ENCODE measurements at regions not wholly inside any gene's neighbourhood (a gene's known extent, or its start where the extent isn't known, plus 50 kb on each side); places are given as distances from the start of the nearest gene placed in this dataset.

DNA sequence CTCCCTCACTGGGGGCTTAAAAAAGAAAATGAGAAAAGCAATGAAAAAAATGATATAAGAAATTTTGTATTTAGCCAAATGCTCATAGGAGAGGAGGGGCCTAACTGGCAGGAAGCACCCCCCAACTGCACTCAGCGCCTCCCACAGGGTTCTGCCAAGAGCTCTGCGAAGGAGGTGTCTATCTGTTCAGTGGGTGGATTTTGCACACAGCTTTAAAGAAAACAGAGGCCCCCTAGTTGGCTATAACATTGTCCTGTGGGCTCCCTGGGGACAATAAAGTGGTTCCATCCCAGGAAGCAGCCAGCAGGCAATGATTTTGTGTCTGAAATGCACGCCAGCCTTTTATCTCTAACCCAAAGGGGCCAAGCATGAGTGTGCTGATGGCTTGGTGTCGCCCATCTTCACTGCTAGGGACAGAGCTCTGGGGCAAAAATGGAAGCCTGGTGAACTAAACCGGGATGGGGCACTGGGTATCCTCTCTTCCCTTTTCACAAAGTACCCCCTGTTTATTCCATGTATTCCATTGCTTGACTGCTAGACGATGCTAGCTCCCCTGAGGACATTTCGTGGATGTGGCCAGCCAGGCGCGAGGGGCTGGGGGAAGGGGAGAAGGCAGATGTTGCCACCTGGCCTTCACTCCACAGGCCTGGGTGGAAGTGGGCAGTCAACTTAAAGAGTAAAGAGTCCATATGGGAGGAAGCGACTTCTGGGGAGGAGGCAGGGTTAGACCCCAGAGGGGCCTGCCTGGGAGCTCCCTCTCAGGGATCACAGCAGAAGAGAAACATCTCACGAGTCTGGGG lies 205.7 kb downstream of the CYP26B1 start:
- H3K9me3 ChIP-seq = no peaks in the 10 kb centered on the region
- no peaks in the 10 kb centered on the region for H3K36me3 ChIP-seq
- 78% methylated on average over 11 of the region's 11 CpGs for WGBS
- no peak overlapping the region for H3K4me3 ChIP-seq
- peaks cover 13% of the 10 kb centered on the region for H3K4me1 ChIP-seq
- H3K27me3 ChIP-seq = no peaks in the 10 kb centered on the region
- DNase-seq (ENCODE audit: low spot score in 2 of 2) = no peak
- TF ChIP-seq POLR2AphosphoS5 (IDR thresholded peaks at IDR 0.05) (no peak), EP300 (IDR thresholded peaks at IDR 0.05) (no peak), POLR2A (IDR thresholded peaks at IDR 0.05) (no peak)
- TF ChIP-seq, protein P1, sequence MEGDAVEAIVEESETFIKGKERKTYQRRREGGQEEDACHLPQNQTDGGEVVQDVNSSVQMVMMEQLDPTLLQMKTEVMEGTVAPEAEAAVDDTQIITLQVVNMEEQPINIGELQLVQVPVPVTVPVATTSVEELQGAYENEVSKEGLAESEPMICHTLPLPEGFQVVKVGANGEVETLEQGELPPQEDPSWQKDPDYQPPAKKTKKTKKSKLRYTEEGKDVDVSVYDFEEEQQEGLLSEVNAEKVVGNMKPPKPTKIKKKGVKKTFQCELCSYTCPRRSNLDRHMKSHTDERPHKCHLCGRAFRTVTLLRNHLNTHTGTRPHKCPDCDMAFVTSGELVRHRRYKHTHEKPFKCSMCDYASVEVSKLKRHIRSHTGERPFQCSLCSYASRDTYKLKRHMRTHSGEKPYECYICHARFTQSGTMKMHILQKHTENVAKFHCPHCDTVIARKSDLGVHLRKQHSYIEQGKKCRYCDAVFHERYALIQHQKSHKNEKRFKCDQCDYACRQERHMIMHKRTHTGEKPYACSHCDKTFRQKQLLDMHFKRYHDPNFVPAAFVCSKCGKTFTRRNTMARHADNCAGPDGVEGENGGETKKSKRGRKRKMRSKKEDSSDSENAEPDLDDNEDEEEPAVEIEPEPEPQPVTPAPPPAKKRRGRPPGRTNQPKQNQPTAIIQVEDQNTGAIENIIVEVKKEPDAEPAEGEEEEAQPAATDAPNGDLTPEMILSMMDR (IDR thresholded peaks at IDR 0.05) = no peak
- no peak overlapping the region for H3K27ac ChIP-seq

DNA sequence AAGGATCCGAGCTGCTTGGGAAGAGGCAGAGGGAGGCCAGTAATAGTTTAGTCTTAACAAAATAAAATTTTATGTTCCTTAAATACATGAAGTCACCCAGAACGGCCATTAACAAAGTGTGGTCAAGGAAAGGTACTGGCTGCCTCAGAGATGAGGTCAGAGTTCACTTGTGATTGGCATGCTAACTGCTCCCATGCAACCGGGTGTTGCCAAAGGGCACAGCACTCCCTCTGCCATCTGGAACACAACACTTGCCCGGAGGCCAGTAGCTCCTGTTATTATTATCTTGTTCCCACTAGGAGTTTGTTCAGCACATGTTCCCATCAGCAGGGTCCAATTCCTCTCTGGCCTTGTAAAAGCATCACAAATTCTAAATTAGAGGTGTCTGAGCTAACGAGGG lies 207.0 kb downstream of the CYP26B1 start:
- 56% methylated on average over 5 of the region's 5 CpGs for WGBS
- H3K27me3 ChIP-seq = no peaks in the 10 kb centered on the region
- no peaks in the 10 kb centered on the region for H3K36me3 ChIP-seq
- H3K4me3 ChIP-seq = no peak overlapping the region
- no peak for DNase-seq (ENCODE audit: low spot score in 2 of 2)
- H3K4me1 ChIP-seq = peaks cover 16% of the 10 kb centered on the region
- H3K27ac ChIP-seq = peak overlapping the region; percentile 57
- no peak for TF ChIP-seq POLR2AphosphoS5 (IDR thresholded peaks at IDR 0.05)
- TF ChIP-seq POLR2A (IDR thresholded peaks at IDR 0.05) = no peak
- TF ChIP-seq, protein P1 (IDR thresholded peaks at IDR 0.05) = no peak
- no peak for TF ChIP-seq EP300 (IDR thresholded peaks at IDR 0.05)
- no peaks in the 10 kb centered on the region for H3K9me3 ChIP-seq

DNA sequence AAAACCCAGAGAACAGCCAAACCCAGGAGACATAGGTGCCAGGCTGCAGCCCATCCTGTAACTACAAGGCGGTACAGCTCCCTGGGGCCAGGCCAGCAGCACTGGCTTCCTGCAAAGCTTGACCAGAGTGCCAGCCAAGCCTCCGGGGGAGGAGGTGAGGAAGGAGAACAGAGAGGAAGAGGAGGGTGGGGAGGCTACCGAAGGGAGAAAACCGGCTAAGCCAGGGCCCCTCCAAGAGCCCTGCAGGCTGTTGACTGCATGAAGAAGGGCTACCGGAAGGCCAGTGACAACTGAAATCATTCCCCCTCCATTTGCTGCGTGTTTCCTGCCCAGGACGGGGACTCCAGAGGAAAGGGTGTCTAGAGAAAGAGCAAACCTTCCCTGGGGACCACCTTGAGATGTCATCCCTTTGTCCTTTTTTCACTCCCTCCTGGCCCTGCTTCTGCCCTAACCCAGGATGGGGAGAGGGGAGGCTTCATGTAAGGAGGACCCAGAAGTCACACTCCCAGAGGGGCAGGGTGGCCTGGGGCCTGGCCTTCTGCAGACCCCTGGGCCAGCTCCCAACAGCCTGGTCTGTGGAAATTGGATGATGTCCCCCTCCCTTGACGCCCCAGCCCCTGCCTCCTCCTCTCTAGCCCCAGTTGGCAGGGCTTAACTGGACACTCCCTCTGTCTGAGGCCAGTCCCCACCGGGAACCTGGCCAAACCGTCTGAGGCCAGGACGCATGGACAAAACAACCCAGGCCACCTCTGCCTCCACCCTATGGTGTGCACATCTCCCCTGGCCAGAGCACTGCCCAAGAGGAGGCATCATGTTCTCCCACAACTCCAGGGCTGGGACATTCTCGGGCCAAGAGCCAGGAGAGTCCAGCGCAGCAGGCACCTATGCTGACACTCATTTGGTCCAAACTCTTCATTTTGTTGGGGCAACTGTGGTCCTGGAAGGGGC lies 207.8 kb downstream of the CYP26B1 start:
- DNase-seq (ENCODE audit: low spot score in 2 of 2) = no peak
- peaks cover 19% of the 10 kb centered on the region for H3K4me1 ChIP-seq

DNA sequence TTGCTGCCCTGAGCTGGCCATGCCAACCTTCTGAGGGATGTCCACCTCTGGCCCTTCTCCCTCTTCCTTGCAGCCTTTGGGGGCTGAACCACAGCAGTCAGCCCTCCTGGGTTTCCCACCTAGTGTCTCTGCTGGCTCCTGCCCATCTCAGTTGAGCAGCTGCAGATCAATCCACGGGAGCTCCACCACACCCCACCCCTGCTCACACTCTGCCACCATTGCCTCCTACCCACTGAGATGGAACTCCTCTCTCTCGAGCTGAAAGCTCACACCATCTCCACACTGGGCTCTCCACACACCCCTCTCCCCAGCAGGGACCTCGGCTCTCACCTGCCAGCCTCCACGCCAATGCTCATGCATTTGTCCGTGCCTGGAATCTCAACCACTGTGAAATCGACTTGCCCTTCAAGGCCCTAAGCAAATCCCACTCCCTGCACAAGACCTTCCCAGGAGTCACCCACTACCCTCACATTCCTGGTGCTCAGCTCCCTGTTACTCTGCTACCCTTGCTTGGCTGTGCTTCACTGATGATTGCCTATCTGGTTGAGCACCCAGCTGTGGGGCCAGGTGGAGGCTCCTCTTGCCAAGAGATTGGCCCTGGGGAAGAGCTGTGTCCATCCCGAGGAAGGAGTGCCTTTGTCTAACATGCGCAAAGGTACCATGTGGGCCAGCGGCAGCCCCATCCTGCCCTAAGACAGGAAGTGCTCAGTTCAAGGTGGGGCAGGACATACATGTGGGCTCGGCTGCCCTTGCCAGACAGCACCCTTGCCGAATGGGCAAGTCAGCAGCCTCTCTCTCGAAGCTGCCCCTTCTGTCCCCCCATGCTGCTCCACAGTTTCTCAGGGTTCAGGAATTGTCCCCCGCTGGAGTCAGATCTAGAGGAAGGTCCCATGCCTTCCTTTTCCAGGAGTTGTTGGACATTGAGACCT lies 208.7 kb downstream of the CYP26B1 start:
- WGBS = 88% methylated on average over 8 of the region's 13 CpGs
- Histone ChIP-seq H3K27me3 (no peaks in the 10 kb centered on the region), H3K4me1 (peaks cover 29% of the 10 kb centered on the region), H3K4me3 (no peak overlapping the region), H3K27ac (no peak overlapping the region), H3K36me3 (no peaks in the 10 kb centered on the region), H3K9me3 (no peaks in the 10 kb centered on the region)
- TF ChIP-seq EP300 (IDR thresholded peaks at IDR 0.05) (no peak), POLR2AphosphoS5 (IDR thresholded peaks at IDR 0.05) (no peak), POLR2A (IDR thresholded peaks at IDR 0.05) (no peak)
- TF ChIP-seq, protein P1 (IDR thresholded peaks at IDR 0.05) = no peak
- peak in 1 of 2 donors; percentile 52 for DNase-seq (ENCODE audit: low spot score in 2 of 2)

More for the DNA sequence above, 207.8 kb downstream of the CYP26B1 start:
- Histone ChIP-seq H3K36me3 (no peaks in the 10 kb centered on the region), H3K4me3 (no peak overlapping the region), H3K9me3 (no peaks in the 10 kb centered on the region), H3K27me3 (no peaks in the 10 kb centered on the region), H3K27ac (peak overlapping the region; percentile 57)
- 82% methylated on average over 8 of the region's 13 CpGs for WGBS
- TF ChIP-seq EP300 (IDR thresholded peaks at IDR 0.05) (no peak), POLR2AphosphoS5 (IDR thresholded peaks at IDR 0.05) (no peak), POLR2A (IDR thresholded peaks at IDR 0.05) (no peak)
- TF ChIP-seq, protein P1 (IDR thresholded peaks at IDR 0.05) = no peak
